GM12872 (cell line): ENCODE measurements at regions not wholly inside any gene's neighbourhood (a gene's known extent, or its start where the extent isn't known, plus 50 kb on each side); places are given as distances from the start of the nearest gene placed in this dataset.

Experiments used
- CTCF ChIP-seq: IDR thresholded peaks from 3 replicates; pipeline ENCODE4 v1.5.1; 2011; ENCODE audit warnings: low read depth, mild to moderate bottlenecking, low read length, moderate library complexity; ENCODE audit not compliant: insufficient read depth

DNA sequence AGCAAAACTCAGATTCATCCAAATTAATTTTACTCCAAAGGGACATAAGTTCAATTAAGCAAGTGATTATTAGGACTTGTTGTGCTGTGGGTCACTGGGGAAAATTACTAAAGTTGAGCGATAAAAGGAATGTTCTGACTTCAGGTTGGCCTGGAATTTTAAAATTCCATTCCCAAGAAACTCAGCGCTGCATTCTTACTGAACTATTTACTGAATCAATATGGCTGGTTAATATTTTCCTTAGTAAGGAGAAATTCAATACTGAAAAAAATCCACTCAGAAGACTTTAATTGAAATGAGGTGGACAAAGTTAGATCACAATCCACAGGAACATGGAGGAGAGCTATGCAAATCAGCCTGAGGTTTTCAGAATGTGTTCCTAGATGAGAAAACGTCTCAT lies 578.9 kb upstream of the NR5A2 start:
- TF ChIP-seq CTCF: no peak

GRCh38 chr1:199449221-199449620 lies 578.3 kb upstream of the NR5A2 start:
- TF ChIP-seq CTCF: no peak

GRCh38 chr1:199449681-199450080 lies 577.8 kb upstream of the NR5A2 start:
- TF ChIP-seq CTCF: no peak

GRCh38 chr1:199452627-199453026 lies 574.9 kb upstream of the NR5A2 start:
- TF ChIP-seq CTCF: no peak

DNA sequence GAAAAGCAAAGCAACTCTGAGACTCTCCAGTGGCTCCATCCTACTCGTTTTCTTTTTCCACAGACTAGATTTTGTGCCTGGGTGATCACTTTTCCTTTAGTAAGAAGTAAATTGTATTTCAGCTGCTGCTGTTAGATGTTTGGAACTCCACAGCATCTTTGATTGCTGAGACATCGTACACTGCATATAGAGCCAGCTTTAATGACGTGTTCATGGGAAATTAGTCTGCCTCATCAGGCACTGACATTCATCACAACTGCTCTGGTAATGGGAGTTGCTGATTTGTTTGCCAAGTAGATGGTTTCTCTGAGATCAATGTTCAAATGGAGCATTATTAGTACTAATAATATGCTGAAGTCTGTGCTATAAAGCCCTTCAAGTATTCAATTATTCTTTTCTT lies 573.8 kb upstream of the NR5A2 start:
- no peak for TF ChIP-seq CTCF

DNA sequence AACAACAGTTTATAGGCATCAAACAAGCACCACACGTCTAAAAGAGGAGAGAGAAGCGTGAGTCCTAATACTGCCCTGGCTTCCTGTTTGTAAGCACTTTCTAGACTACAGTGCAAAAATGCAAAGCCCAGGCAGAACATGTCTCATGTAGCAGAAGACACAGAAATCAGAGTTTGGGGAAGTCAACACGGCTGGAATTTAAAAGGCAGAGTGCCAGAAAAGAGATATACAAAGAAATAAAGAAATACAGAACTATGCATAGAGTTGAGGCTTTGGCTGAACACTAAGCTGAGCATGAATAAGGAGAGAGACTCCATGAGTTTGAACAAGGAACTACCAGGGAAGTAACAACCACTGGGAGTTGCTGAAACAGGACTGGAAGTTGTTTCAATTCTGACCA lies 566.6 kb upstream of the NR5A2 start:
- no peak for TF ChIP-seq CTCF

DNA sequence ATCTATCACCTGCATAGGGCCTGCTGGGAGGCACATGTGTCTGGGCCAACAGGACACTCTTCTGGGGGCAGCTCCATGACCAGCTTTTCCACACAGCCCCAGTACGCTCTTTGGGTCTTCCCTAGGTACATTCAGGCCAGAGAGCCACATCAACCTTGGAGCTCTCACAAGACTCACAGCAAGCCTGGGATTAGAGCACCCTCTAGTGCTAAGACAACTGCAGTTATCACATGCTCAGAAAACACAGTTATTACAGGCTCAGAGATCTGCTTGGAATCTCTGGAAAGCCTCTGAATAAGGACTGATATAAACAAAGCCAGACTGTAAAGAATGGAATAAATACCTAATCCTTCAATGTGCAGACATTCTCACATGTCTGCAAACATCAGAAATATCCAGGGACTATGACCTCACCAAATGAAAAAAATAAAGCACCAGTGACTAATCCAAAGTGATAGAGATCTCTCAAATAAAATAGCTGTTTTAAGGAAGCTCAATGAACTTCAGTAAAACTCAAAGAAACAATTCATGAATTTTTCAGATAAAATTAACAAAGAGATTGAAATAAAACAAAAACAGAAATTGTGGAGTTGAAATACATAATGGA lies 563.9 kb upstream of the NR5A2 start:
- peak; percentile 77 for TF ChIP-seq CTCF
